Body of pancreas (tissue), 4 donors: ENCODE measurements at regions not wholly inside any gene's neighbourhood (a gene's known extent, or its start where the extent isn't known, plus 50 kb on each side); places are given as distances from the start of the nearest gene placed in this dataset.

ENCODE experiments used
- POLR2A ChIP-seq, 3 donors: fragments of 450-650 bp; IDR thresholded peaks; one replicate each; pipeline ENCODE4 v1.6.1; 2016; ENCODE audit warnings: antibody characterized with exemption in 3 of 3, mild to moderate bottlenecking in 2 of 3
- TF ChIP-seq, protein P1 (sequence below), 7 experiments: fragments of 450-650 bp in 4 of 7; fragments of 200-600 bp in 3 of 7; sonication (generic) in 3 of 7; IDR thresholded peaks; one replicate each; pipeline ENCODE4 v1.5.1; 2016 to 2019; ENCODE audit warnings: antibody characterized with exemption in 7 of 7

DNA sequence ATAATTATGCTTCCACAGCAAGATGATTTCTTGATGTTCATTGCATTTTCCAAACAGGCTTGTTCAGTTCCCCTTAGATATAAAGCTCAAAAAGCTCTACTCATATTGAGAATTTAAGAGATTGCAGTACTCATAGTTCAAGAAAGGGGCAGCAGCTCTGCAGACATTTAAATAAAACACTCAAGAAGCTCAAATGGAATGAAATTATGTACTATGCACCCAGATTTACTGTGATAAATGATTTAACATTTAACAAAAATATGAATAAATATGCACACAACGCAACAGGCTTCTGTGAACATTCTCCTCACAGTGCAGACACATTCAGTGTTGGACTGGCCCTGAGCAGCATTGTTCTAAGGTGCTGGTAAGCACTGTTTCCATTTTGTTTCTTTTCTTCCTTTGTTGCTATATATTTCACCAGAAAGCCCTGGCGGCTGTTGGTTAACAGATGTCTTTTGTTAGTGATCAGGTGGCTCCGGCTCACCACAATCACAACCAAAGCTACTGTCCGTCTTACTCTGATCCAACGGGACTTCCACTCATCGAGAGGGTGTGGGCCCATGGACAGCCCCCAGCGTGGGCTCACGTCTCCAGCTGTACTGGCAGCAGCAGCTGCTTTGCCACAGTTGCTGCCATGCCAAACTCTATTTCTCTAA is 1440.3 kb downstream of the NCAM2 start:
- TF ChIP-seq, protein P1, sequence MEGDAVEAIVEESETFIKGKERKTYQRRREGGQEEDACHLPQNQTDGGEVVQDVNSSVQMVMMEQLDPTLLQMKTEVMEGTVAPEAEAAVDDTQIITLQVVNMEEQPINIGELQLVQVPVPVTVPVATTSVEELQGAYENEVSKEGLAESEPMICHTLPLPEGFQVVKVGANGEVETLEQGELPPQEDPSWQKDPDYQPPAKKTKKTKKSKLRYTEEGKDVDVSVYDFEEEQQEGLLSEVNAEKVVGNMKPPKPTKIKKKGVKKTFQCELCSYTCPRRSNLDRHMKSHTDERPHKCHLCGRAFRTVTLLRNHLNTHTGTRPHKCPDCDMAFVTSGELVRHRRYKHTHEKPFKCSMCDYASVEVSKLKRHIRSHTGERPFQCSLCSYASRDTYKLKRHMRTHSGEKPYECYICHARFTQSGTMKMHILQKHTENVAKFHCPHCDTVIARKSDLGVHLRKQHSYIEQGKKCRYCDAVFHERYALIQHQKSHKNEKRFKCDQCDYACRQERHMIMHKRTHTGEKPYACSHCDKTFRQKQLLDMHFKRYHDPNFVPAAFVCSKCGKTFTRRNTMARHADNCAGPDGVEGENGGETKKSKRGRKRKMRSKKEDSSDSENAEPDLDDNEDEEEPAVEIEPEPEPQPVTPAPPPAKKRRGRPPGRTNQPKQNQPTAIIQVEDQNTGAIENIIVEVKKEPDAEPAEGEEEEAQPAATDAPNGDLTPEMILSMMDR (IDR thresholded peaks at IDR 0.05): no peak
- TF ChIP-seq POLR2A (IDR thresholded peaks at IDR 0.05): no peak
